ENCODE measurements at regions not wholly inside any gene's neighbourhood (a gene's known extent, or its start where the extent isn't known, plus 50 kb on each side); places are given as distances from the start of the nearest gene placed in this dataset.
"Not testable (repeated sequence)": the region's sequence is repeated elsewhere in the genome, so short reads cannot be mapped to it uniquely, and the experiment has no call there.

GRCh38 chr4:83906561-83906960, 370.7 kb downstream of the GPAT3 start:
- no peaks in the 10 kb centered on the region for H3K27me3 ChIP-seq
- TF ChIP-seq POLR2A (IDR thresholded peaks at IDR 0.05) (no peak), EP300 (IDR thresholded peaks at IDR 0.05) (no peak), CTCF (IDR thresholded peaks at IDR 0.05) (no peak)
- no peak overlapping the region for H3K4me3 ChIP-seq
- 31 to 37% methylated on average over 2 of the region's 2 CpGs for WGBS, 2 donors
- no peaks in the 10 kb centered on the region for H3K9me3 ChIP-seq
- DNase-seq (ENCODE audit: low spot score in 2 of 2), result peak in 1 of 2 donors; percentile 33
- no peaks in the 10 kb centered on the region for H3K4me1 ChIP-seq
- H3K36me3 ChIP-seq, result no peaks in the 10 kb centered on the region
- no peak overlapping the region for H3K27ac ChIP-seq

GRCh38 chr4:83905952-83906351, 370.0 kb downstream of the GPAT3 start:
- no peaks in the 10 kb centered on the region for H3K4me1 ChIP-seq
- TF ChIP-seq POLR2A (IDR thresholded peaks at IDR 0.05), result no peak
- no peak for TF ChIP-seq CTCF (IDR thresholded peaks at IDR 0.05)
- no peak for TF ChIP-seq EP300 (IDR thresholded peaks at IDR 0.05)
- H3K36me3 ChIP-seq, result no peaks in the 10 kb centered on the region
- DNase-seq (ENCODE audit: low spot score in 2 of 2), result no peak
- no peak overlapping the region for H3K27ac ChIP-seq
- no peaks in the 10 kb centered on the region for H3K9me3 ChIP-seq
- H3K4me3 ChIP-seq, result no peak overlapping the region
- no peaks in the 10 kb centered on the region for H3K27me3 ChIP-seq

GRCh38 chr4:83903740-83904139, 367.8 kb downstream of the GPAT3 start:
- WGBS, 2 donors, result 29 to 95% methylated on average over 1 of the region's 1 CpG
- H3K4me1 ChIP-seq; H3K27me3 ChIP-seq; H3K27ac ChIP-seq; H3K36me3 ChIP-seq; H3K9me3 ChIP-seq; DNase-seq (ENCODE audit: low spot score in 2 of 2); H3K4me3 ChIP-seq: not testable (repeated sequence)

GRCh38 chr4:83894831-83895230, 358.9 kb downstream of the GPAT3 start:
- peaks cover 0 to 6% (median 0%) of the 10 kb centered on the region in 4 donors for H3K9me3 ChIP-seq
- H3K27me3 ChIP-seq, result no peaks in the 10 kb centered on the region
- 36 to 75% methylated on average over 1 of the region's 1 CpG for WGBS, 2 donors
- no peaks in the 10 kb centered on the region for H3K4me1 ChIP-seq
- TF ChIP-seq EP300 (IDR thresholded peaks at IDR 0.05) (no peak), POLR2A (IDR thresholded peaks at IDR 0.05) (no peak), CTCF (IDR thresholded peaks at IDR 0.05) (no peak)
- no peak overlapping the region for H3K27ac ChIP-seq
- no peaks in the 10 kb centered on the region for H3K36me3 ChIP-seq
- no peak overlapping the region for H3K4me3 ChIP-seq
- DNase-seq (ENCODE audit: low spot score in 2 of 2), result no peak

- 88 to 100% methylated on average over 1 of the region's 1 CpG for WGBS, 2 donors
- TF ChIP-seq POLR2A (IDR thresholded peaks at IDR 0.05) (no peak), EP300 (IDR thresholded peaks at IDR 0.05) (no peak), CTCF (IDR thresholded peaks at IDR 0.05) (no peak)
- Histone ChIP-seq H3K27me3 (no peaks in the 10 kb centered on the region), H3K4me3 (no peak overlapping the region), H3K27ac (no peak overlapping the region), H3K9me3 (peaks cover 0 to 6% (median 0%) of the 10 kb centered on the region in 4 donors), H3K4me1 (no peaks in the 10 kb centered on the region), H3K36me3 (no peaks in the 10 kb centered on the region)
- DNase-seq (ENCODE audit: low spot score in 2 of 2), result no peak
Observed at GRCh38 chr4:83890816-83891215, 354.9 kb downstream of the GPAT3 start.

- 92 to 96% methylated on average over 2 of the region's 2 CpGs for WGBS, 2 donors
- no peaks in the 10 kb centered on the region for H3K27me3 ChIP-seq
- TF ChIP-seq POLR2A (IDR thresholded peaks at IDR 0.05) (no peak), EP300 (IDR thresholded peaks at IDR 0.05) (no peak), CTCF (IDR thresholded peaks at IDR 0.05) (no peak)
Observed at GRCh38 chr4:83890231-83890630, 354.3 kb downstream of the GPAT3 start.

More at GRCh38 chr4:83890231-83890630, 354.3 kb downstream of the GPAT3 start:
- H3K36me3 ChIP-seq, result no peaks in the 10 kb centered on the region
- no peak for DNase-seq (ENCODE audit: low spot score in 2 of 2)
- H3K4me3 ChIP-seq, result no peak overlapping the region
- H3K9me3 ChIP-seq, result peaks cover 0 to 6% (median 0%) of the 10 kb centered on the region in 4 donors
- H3K4me1 ChIP-seq, result no peaks in the 10 kb centered on the region
- no peak overlapping the region for H3K27ac ChIP-seq

Measured in tibial nerve (tissue), 4 donors.